B cell (primary cell): ENCODE measurements at regions not wholly inside any gene's neighbourhood (a gene's known extent, or its start where the extent isn't known, plus 50 kb on each side); places are given as distances from the start of the nearest gene placed in this dataset.

Experiments
- ATAC-seq: fragments of 200-7000 bp; cut with Tn5 transposase; one replicate; pipeline ENCODE4 v1.10.0; 2021; ENCODE audit warnings: low read depth, mild to moderate bottlenecking, moderate number of reproducible peaks, moderate library complexity
- CTCF ChIA-PET: fragments of 350-600 bp; sonication (Branson Sonifier 250); formaldehyde crosslinking; loops from one replicate; lab custom pipeline; 2021; ENCODE audit warnings: antibody characterized with exemption, inconsistent platforms; lab: Charles Lee
- POLR2A ChIA-PET: fragments of 350-600 bp; sonication (Branson Sonifier 250); formaldehyde crosslinking; loops from one replicate; lab custom pipeline; 2021; ENCODE audit warnings: antibody characterized with exemption; lab: Charles Lee
- DNase-seq: peaks from one replicate; pipeline ENCODE4 v3.0.0; 2013
- H2AFZ ChIP-seq: 2 replicates; pipeline ENCODE4 v1.6.1; 2012; ENCODE audit warnings: mild to moderate bottlenecking, low read depth, low read length; ENCODE audit not compliant: insufficient read depth, poor library complexity, severe bottlenecking
- H3K27ac ChIP-seq, 2 donors: 1 replicate in 1 of 2; 2 replicates in 1 of 2; pipeline ENCODE4 v1.5.1; 2012 to 2013; ENCODE audit warnings: low read length in 2 of 2, mild to moderate bottlenecking in 2 of 2, moderate library complexity in 1 of 2
- H3K27me3 ChIP-seq, 4 experiments: fragments of 200-600 bp in 1 of 4; sonication (generic) in 1 of 4; replicated peaks in 1 of 4; 1 replicate in 2 of 4; 2 replicates in 2 of 4; pipeline versions ENCODE4 v1.6.1 to v1.7.0; 2013 to 2016; ENCODE audit warnings: low read length in 3 of 4, mild to moderate bottlenecking in 2 of 4, mixed read lengths in 1 of 4, moderate library complexity in 1 of 4; ENCODE audit not compliant: insufficient read depth in 4 of 4, control insufficient read depth in 3 of 4; ENCODE audit errors: control extremely low read depth in 1 of 4
- H3K36me3 ChIP-seq, 2 experiments: replicated peaks in 1 of 2; 1 replicate in 1 of 2; 2 replicates in 1 of 2; pipeline versions ENCODE4 v1.6.1 to v1.7.1; 2013; ENCODE audit warnings: low read length in 1 of 2; ENCODE audit not compliant: insufficient read depth in 2 of 2, control insufficient read depth in 1 of 2; ENCODE audit errors: control extremely low read depth in 1 of 2, extremely low read depth in 1 of 2
- H3K4me1 ChIP-seq, 2 donors: fragments of 200-600 bp in 1 of 2; sonication (generic) in 1 of 2; 1 replicate in 1 of 2; 2 replicates in 1 of 2; pipeline versions ENCODE4 v1.5.1 to v1.6.1; 2013 to 2017; ENCODE audit warnings: low read length in 2 of 2; ENCODE audit not compliant: control insufficient read depth in 2 of 2, insufficient read depth in 2 of 2
- H3K4me2 ChIP-seq: replicated peaks from 2 replicates; pipeline ENCODE3; 2012; ENCODE audit warnings: mild to moderate bottlenecking, low read depth, low read length; ENCODE audit not compliant: poor library complexity, severe bottlenecking
- H3K4me3 ChIP-seq, 5 experiments: fragments of 200-600 bp in 1 of 5; sonication (generic) in 1 of 5; 1 replicate in 3 of 5; 2 replicates in 2 of 5; pipeline versions ENCODE4 v1.5.1 to v1.7.0; 2011 to 2016; ENCODE audit warnings: low read length in 4 of 5, mild to moderate bottlenecking in 4 of 5, low read depth in 2 of 5, control low read depth in 1 of 5, moderate library complexity in 1 of 5; ENCODE audit not compliant: insufficient read depth in 1 of 5; ENCODE audit errors: control extremely low read depth in 1 of 5, extremely low read depth in 1 of 5
- H3K79me2 ChIP-seq: fragments of 200-600 bp; sonication (generic); one replicate; pipeline ENCODE4 v1.6.0; 2016; ENCODE audit warnings: low read length; ENCODE audit not compliant: control insufficient read depth, insufficient read depth
- H3K9ac ChIP-seq: fragments of 200-600 bp; sonication (generic); 2 replicates; pipeline ENCODE4 v1.6.1; 2017; ENCODE audit warnings: mild to moderate bottlenecking, low read length, moderate library complexity
- H3K9me3 ChIP-seq, 3 donors: one replicate each; pipeline versions ENCODE4 v1.6.1 to v1.7.1; 2013; ENCODE audit warnings: low read length in 2 of 3; ENCODE audit not compliant: control insufficient read depth in 2 of 3, insufficient read depth in 1 of 3; ENCODE audit errors: control extremely low read depth in 1 of 3
- H4K20me1 ChIP-seq: 2 replicates; pipeline ENCODE4 v1.6.0; 2012; ENCODE audit warnings: mild to moderate bottlenecking, low read length; ENCODE audit not compliant: insufficient read depth, control insufficient read depth, poor library complexity, severe bottlenecking
- H3K27ac Mint-ChIP-seq: one replicate; pipeline ENCODE4 v1.8.0; 2021; ENCODE audit warnings: mixed read lengths
- H3K27me3 Mint-ChIP-seq: one replicate; pipeline ENCODE4 v1.8.0; 2021; ENCODE audit warnings: mixed read lengths
- H3K4me1 Mint-ChIP-seq: one replicate; pipeline ENCODE4 v1.8.0; 2021; ENCODE audit warnings: mixed read lengths
- H3K4me3 Mint-ChIP-seq: one replicate; pipeline ENCODE4 v1.8.0; 2021; ENCODE audit warnings: mixed read lengths
- H3K9me3 Mint-ChIP-seq: one replicate; pipeline ENCODE4 v1.8.0; 2022; ENCODE audit warnings: mixed read lengths; ENCODE audit not compliant: insufficient read depth
- CTCF ChIP-seq: fragments of 200-600 bp; IDR thresholded peaks from one replicate; pipeline ENCODE4 v1.8.0; 2022; ENCODE audit warnings: antibody characterized with exemption, mild to moderate bottlenecking
- EZH2 ChIP-seq: IDR thresholded peaks from 2 replicates; pipeline ENCODE4 v1.6.1; 2012; ENCODE audit warnings: borderline replicate concordance, low read depth, mild to moderate bottlenecking, moderate library complexity, low read length; ENCODE audit not compliant: insufficient read depth, poor library complexity, severe bottlenecking
- WGBS: methylation state at CpG from one replicate; pipeline ENCODE4 v1.1.5; 2013; ENCODE audit warnings: missing lambda C conversion rate; ENCODE audit not compliant: insufficient coverage; 5-methylcytosine and 5-hydroxymethylcytosine counted together
- intact Hi-C: fragments of 100-400 bp; cut with micrococcal nuclease; formaldehyde crosslinking; loops from one replicate; pipeline ENCODE4 v1.10.0; 2022

- ChIA-PET POLR2A (no interaction called here), CTCF (no interaction called here)
- no peaks in the 10 kb centered on the region for H3K36me3 ChIP-seq
- H3K9me3 ChIP-seq = no peaks in the 10 kb centered on the region
- no peaks in the 10 kb centered on the region for H3K4me1 Mint-ChIP-seq
- no CpG with 5 or more reads among the region's 1 CpG for WGBS
- peaks cover 7% of the 10 kb centered on the region for H3K9me3 Mint-ChIP-seq
- H3K27me3 Mint-ChIP-seq = no peaks in the 10 kb centered on the region
- H3K79me2 ChIP-seq = no peaks in the 10 kb centered on the region
- no peaks in the 10 kb centered on the region for H3K4me1 ChIP-seq
- ATAC-seq (no peak), DNase-seq (no peak)
- no peak overlapping the region for H3K4me3 ChIP-seq
- intact Hi-C loops = no loop called here
- no peaks in the 10 kb centered on the region for H3K27me3 ChIP-seq
- H3K9ac ChIP-seq = no peak overlapping the region
- H3K27ac ChIP-seq = no peak overlapping the region
- TF ChIP-seq EZH2 (no peak), CTCF (no peak)
- no peaks in the 10 kb centered on the region for H4K20me1 ChIP-seq
- no peak overlapping the region for H3K27ac Mint-ChIP-seq
- H3K4me2 ChIP-seq = no peak overlapping the region
- H2AFZ ChIP-seq = no peak overlapping the region
- no peak overlapping the region for H3K4me3 Mint-ChIP-seq
Measured at GRCh38 chr13:64007339-64007738, 2591.7 kb upstream of the PCDH20 start.

DNA sequence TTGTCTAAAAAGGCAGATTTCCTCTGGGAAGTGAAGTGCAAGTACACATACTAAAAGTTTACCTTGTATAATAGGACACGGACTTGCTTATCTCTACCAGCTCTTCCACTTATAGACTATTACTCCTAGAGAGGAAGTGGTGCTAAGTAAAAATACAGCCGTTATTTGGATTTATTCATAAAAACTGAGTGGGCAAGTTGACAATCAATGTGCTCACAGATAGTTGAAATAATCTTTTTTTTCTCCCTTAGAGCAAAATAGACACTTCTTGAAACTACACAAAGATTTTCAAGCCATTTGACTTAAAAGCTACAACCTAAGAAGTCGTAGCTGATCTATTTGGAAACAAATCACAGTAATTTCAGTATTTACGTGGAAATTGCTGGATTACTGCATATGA, 2584.7 kb upstream of the PCDH20 start:
- H3K9ac ChIP-seq = no peak overlapping the region
- no peak overlapping the region for H3K27ac ChIP-seq
- no peaks in the 10 kb centered on the region for H3K27me3 Mint-ChIP-seq
- no peak overlapping the region for H3K4me3 Mint-ChIP-seq
- WGBS = no CpG with 5 or more reads among the region's 4 CpGs
- H3K36me3 ChIP-seq = no peaks in the 10 kb centered on the region
- ChIA-PET CTCF (no interaction called here), POLR2A (no interaction called here)
- H3K4me1 Mint-ChIP-seq = no peaks in the 10 kb centered on the region
- no peak overlapping the region for H3K4me2 ChIP-seq
- H3K27ac Mint-ChIP-seq = no peak overlapping the region
- no peaks in the 10 kb centered on the region for H3K79me2 ChIP-seq
- ATAC-seq (no peak), DNase-seq (no peak)
- H2AFZ ChIP-seq = no peak overlapping the region
- H3K4me1 ChIP-seq = no peaks in the 10 kb centered on the region
- no peaks in the 10 kb centered on the region for H3K9me3 ChIP-seq
- H3K27me3 ChIP-seq = no peaks in the 10 kb centered on the region
- intact Hi-C loops = no loop called here
- H3K9me3 Mint-ChIP-seq = peaks cover 7% of the 10 kb centered on the region
- no peak overlapping the region for H3K4me3 ChIP-seq
- TF ChIP-seq EZH2 (no peak), CTCF (no peak)
- H4K20me1 ChIP-seq = no peaks in the 10 kb centered on the region
